Karpas-422 (cell line): ENCODE measurements at regions not wholly inside any gene's neighbourhood (a gene's known extent, or its start where the extent isn't known, plus 50 kb on each side); places are given as distances from the start of the nearest gene placed in this dataset.

Experiments
- DNase-seq: peaks from one replicate; pipeline ENCODE4 v3.0.0-alpha.2; 2015
- H2AFZ ChIP-seq: fragments of 200-600 bp; sonication (generic); 2 replicates; pipeline ENCODE4 v1.6.1; 2014; ENCODE audit warnings: antibody characterized with exemption, low read length, mixed read lengths
- H3K27ac ChIP-seq: fragments of 200-600 bp; sonication (generic); 2 replicates; pipeline ENCODE4 v1.5.1; 2014; ENCODE audit warnings: mild to moderate bottlenecking, low read length, moderate library complexity
- H3K27me3 ChIP-seq: fragments of 200-600 bp; sonication (generic); 2 replicates; pipeline ENCODE4 v1.6.1; 2014; ENCODE audit warnings: low read length, mixed read lengths
- H3K36me3 ChIP-seq: fragments of 200-600 bp; sonication (generic); 2 replicates; pipeline ENCODE4 v1.6.1; 2014; ENCODE audit warnings: low read length, mixed read lengths; ENCODE audit not compliant: insufficient read depth
- H3K4me1 ChIP-seq: fragments of 200-600 bp; sonication (generic); 2 replicates; pipeline ENCODE4 v1.6.1; 2014; ENCODE audit warnings: mild to moderate bottlenecking, low read length, mixed read lengths
- H3K4me2 ChIP-seq: fragments of 200-600 bp; sonication (generic); 2 replicates; pipeline ENCODE4 v1.6.1; 2014; ENCODE audit warnings: low read length, low read depth, mild to moderate bottlenecking; ENCODE audit not compliant: poor library complexity, severe bottlenecking
- H3K4me3 ChIP-seq: fragments of 200-600 bp; sonication (generic); 2 replicates; pipeline ENCODE4 v1.5.1; 2014; ENCODE audit warnings: mild to moderate bottlenecking, antibody characterized with exemption, low read length, mixed read lengths
- H3K79me2 ChIP-seq: fragments of 200-600 bp; sonication (generic); 2 replicates; pipeline ENCODE4 v1.6.1; 2014; ENCODE audit warnings: mild to moderate bottlenecking, low read length, mixed read lengths
- H3K9ac ChIP-seq: fragments of 200-600 bp; sonication (generic); 2 replicates; pipeline ENCODE4 v1.6.0; 2014; ENCODE audit warnings: low read length
- H3K9me2 ChIP-seq: fragments of 200-600 bp; sonication (generic), shearing (Covaris generic); replicated peaks from 2 replicates; pipeline ENCODE4 v1.6.0; 2014; ENCODE audit warnings: mild to moderate bottlenecking, low read length, moderate library complexity; ENCODE audit not compliant: insufficient read depth
- H3K9me3 ChIP-seq: fragments of 300-700, 200-600 bp; sonication (generic); 2 replicates; pipeline ENCODE4 v1.6.1; 2014; ENCODE audit warnings: low read length, mixed read lengths
- H4K20me1 ChIP-seq: fragments of 200-600 bp; sonication (generic); 2 replicates; pipeline ENCODE4 v1.6.1; 2014; ENCODE audit warnings: mild to moderate bottlenecking, antibody characterized with exemption, low read length, low read depth; ENCODE audit not compliant: insufficient read depth

- no peaks in the 10 kb centered on the region for H3K27me3 ChIP-seq
- no peaks in the 10 kb centered on the region for H3K79me2 ChIP-seq
- no peak overlapping the region for H3K4me2 ChIP-seq
- H3K36me3 ChIP-seq, result no peaks in the 10 kb centered on the region
- H4K20me1 ChIP-seq, result no peaks in the 10 kb centered on the region
- H3K9me3 ChIP-seq, result peaks cover 2% of the 10 kb centered on the region; the same call in 1 of the 2 replicates
- DNase-seq, result no peak
- H2AFZ ChIP-seq, result no peak overlapping the region
- no peak overlapping the region for H3K4me3 ChIP-seq
- no peak overlapping the region for H3K27ac ChIP-seq
- no peaks in the 10 kb centered on the region for H3K9me2 ChIP-seq
- H3K9ac ChIP-seq, result no peak overlapping the region
- no peaks in the 10 kb centered on the region for H3K4me1 ChIP-seq
Measured at GRCh38 chr13:109427695-109428094, 358.7 kb downstream of the IRS2 start.

- H3K9me3 ChIP-seq, result no peaks in the 10 kb centered on the region; the same call in 1 of the 2 replicates
- H3K4me3 ChIP-seq, result no peak overlapping the region
- no peak overlapping the region for H3K9ac ChIP-seq
- H2AFZ ChIP-seq, result no peak overlapping the region
- no peaks in the 10 kb centered on the region for H3K4me1 ChIP-seq
- H3K27ac ChIP-seq, result no peak overlapping the region
- no peaks in the 10 kb centered on the region for H4K20me1 ChIP-seq
- no peaks in the 10 kb centered on the region for H3K9me2 ChIP-seq
- no peaks in the 10 kb centered on the region for H3K36me3 ChIP-seq
- no peak for DNase-seq
- H3K27me3 ChIP-seq, result no peaks in the 10 kb centered on the region
- no peaks in the 10 kb centered on the region for H3K79me2 ChIP-seq
- H3K4me2 ChIP-seq, result no peak overlapping the region
Measured at GRCh38 chr13:109427148-109427547, 359.2 kb downstream of the IRS2 start.

GRCh38 chr13:109426690-109426990, 359.7 kb downstream of the IRS2 start:
- no peak overlapping the region for H3K9ac ChIP-seq
- no peaks in the 10 kb centered on the region for H4K20me1 ChIP-seq
- no peak overlapping the region for H2AFZ ChIP-seq
- no peaks in the 10 kb centered on the region for H3K4me1 ChIP-seq
- H3K27ac ChIP-seq, result no peak overlapping the region
- no peaks in the 10 kb centered on the region for H3K36me3 ChIP-seq
- no peak for DNase-seq
- H3K4me2 ChIP-seq, result no peak overlapping the region
- no peaks in the 10 kb centered on the region for H3K79me2 ChIP-seq
- H3K9me3 ChIP-seq, result no peaks in the 10 kb centered on the region
- H3K4me3 ChIP-seq, result no peak overlapping the region
- H3K27me3 ChIP-seq, result no peaks in the 10 kb centered on the region
- H3K9me2 ChIP-seq, result no peaks in the 10 kb centered on the region

- no peaks in the 10 kb centered on the region for H4K20me1 ChIP-seq
- no peak overlapping the region for H3K4me2 ChIP-seq
- no peaks in the 10 kb centered on the region for H3K9me3 ChIP-seq
- no peaks in the 10 kb centered on the region for H3K36me3 ChIP-seq
- no peak for DNase-seq
- no peaks in the 10 kb centered on the region for H3K9me2 ChIP-seq
- H3K9ac ChIP-seq, result no peak overlapping the region
- H2AFZ ChIP-seq, result no peak overlapping the region
- no peaks in the 10 kb centered on the region for H3K4me1 ChIP-seq
- no peaks in the 10 kb centered on the region for H3K27me3 ChIP-seq
- H3K27ac ChIP-seq, result no peak overlapping the region
- H3K4me3 ChIP-seq, result no peak overlapping the region
- H3K79me2 ChIP-seq, result no peaks in the 10 kb centered on the region
Measured at GRCh38 chr13:109425821-109426689, 360.3 kb downstream of the IRS2 start.

- Histone ChIP-seq H3K9me2 (no peaks in the 10 kb centered on the region), H3K27ac (no peak overlapping the region), H3K4me3 (no peak overlapping the region), H2AFZ (no peak overlapping the region), H3K9me3 (no peaks in the 10 kb centered on the region), H4K20me1 (no peaks in the 10 kb centered on the region), H3K9ac (no peak overlapping the region), H3K27me3 (no peaks in the 10 kb centered on the region), H3K4me1 (no peaks in the 10 kb centered on the region), H3K79me2 (no peaks in the 10 kb centered on the region), H3K4me2 (no peak overlapping the region), H3K36me3 (no peaks in the 10 kb centered on the region)
- no peak for DNase-seq
Measured at GRCh38 chr13:109422161-109422560, 364.2 kb downstream of the IRS2 start.

GRCh38 chr13:109419896-109420295, 366.5 kb downstream of the IRS2 start:
- H3K9me2 ChIP-seq, result no peaks in the 10 kb centered on the region
- H3K79me2 ChIP-seq, result no peaks in the 10 kb centered on the region
- H3K4me2 ChIP-seq, result no peak overlapping the region
- no peaks in the 10 kb centered on the region for H3K27me3 ChIP-seq
- no peak overlapping the region for H2AFZ ChIP-seq
- H3K9ac ChIP-seq, result no peak overlapping the region
- no peaks in the 10 kb centered on the region for H3K36me3 ChIP-seq
- no peak overlapping the region for H3K27ac ChIP-seq
- no peak for DNase-seq
- H3K4me3 ChIP-seq, result no peak overlapping the region
- no peaks in the 10 kb centered on the region for H3K9me3 ChIP-seq
- no peaks in the 10 kb centered on the region for H4K20me1 ChIP-seq
- no peaks in the 10 kb centered on the region for H3K4me1 ChIP-seq

- no peak overlapping the region for H3K4me2 ChIP-seq
- H3K27me3 ChIP-seq, result no peaks in the 10 kb centered on the region
- H3K9ac ChIP-seq, result no peak overlapping the region
- no peaks in the 10 kb centered on the region for H3K36me3 ChIP-seq
- DNase-seq, result no peak
- no peak overlapping the region for H3K27ac ChIP-seq
- no peaks in the 10 kb centered on the region for H4K20me1 ChIP-seq
- no peak overlapping the region for H3K4me3 ChIP-seq
- no peaks in the 10 kb centered on the region for H3K9me3 ChIP-seq
- H3K79me2 ChIP-seq, result no peaks in the 10 kb centered on the region
- no peaks in the 10 kb centered on the region for H3K9me2 ChIP-seq
- no peaks in the 10 kb centered on the region for H3K4me1 ChIP-seq
- H2AFZ ChIP-seq, result no peak overlapping the region
Measured at GRCh38 chr13:109418111-109418510, 368.3 kb downstream of the IRS2 start.

- no peaks in the 10 kb centered on the region for H3K9me2 ChIP-seq
Measured at GRCh38 chr13:109416001-109416400, 370.4 kb downstream of the IRS2 start.

More at GRCh38 chr13:109416001-109416400, 370.4 kb downstream of the IRS2 start:
- Histone ChIP-seq H3K4me1 (no peaks in the 10 kb centered on the region), H3K4me3 (no peak overlapping the region), H3K79me2 (no peaks in the 10 kb centered on the region), H3K9me3 (no peaks in the 10 kb centered on the region), H3K27me3 (no peaks in the 10 kb centered on the region), H3K27ac (no peak overlapping the region), H3K36me3 (no peaks in the 10 kb centered on the region), H4K20me1 (no peaks in the 10 kb centered on the region), H3K9ac (no peak overlapping the region), H2AFZ (no peak overlapping the region), H3K4me2 (no peak overlapping the region)
- DNase-seq, result no peak
